SK-N-SH treated with all-trans-retinoic acid at 6 μM for 48 hours (cell line): ENCODE measurements at regions not wholly inside any gene's neighbourhood (a gene's known extent, or its start where the extent isn't known, plus 50 kb on each side); places are given as distances from the start of the nearest gene placed in this dataset.

Experiments
- ATAC-seq: fragments of 200-7000 bp; cut with Tn5 transposase; 3 replicates; pipeline ENCODE4 v1.9.1; 2020; ENCODE audit warnings: mild to moderate bottlenecking, moderate library complexity
- ARNTL ChIP-seq: fragments of 450-650 bp; formaldehyde crosslinking; IDR thresholded peaks from 2 replicates; pipeline ENCODE4 v1.5.0; 2020; ENCODE audit warnings: low read depth, mild to moderate bottlenecking, moderate library complexity, borderline replicate concordance
- BACH2 ChIP-seq: fragments of 250-450 bp; sonication (Bioruptor Pico); IDR thresholded peaks from 2 replicates; pipeline ENCODE4 v1.9.0; 2021; ENCODE audit warnings: mild to moderate bottlenecking, borderline replicate concordance
- CSDC2 ChIP-seq: fragments of 250-450 bp; sonication (Bioruptor Pico); IDR thresholded peaks from 2 replicates; pipeline ENCODE4 v1.5.0; 2020; ENCODE audit warnings: mild to moderate bottlenecking, moderate library complexity
- CSRNP3 ChIP-seq: fragments of 250-450 bp; sonication (Bioruptor Pico); IDR thresholded peaks from 2 replicates; pipeline ENCODE4 v1.5.1; 2021; ENCODE audit warnings: mild to moderate bottlenecking, moderate library complexity
- ESRRG ChIP-seq: fragments of 250-450 bp; sonication (Bioruptor Pico); IDR thresholded peaks from 2 replicates; pipeline ENCODE4 v1.6.1; 2021; ENCODE audit warnings: mild to moderate bottlenecking
- GLIS3 ChIP-seq: fragments of 250-450 bp; sonication (Bioruptor Pico); IDR thresholded peaks from 2 replicates; pipeline ENCODE4 v1.5.0; 2020; ENCODE audit warnings: mild to moderate bottlenecking, moderate library complexity
- ISL1 ChIP-seq: fragments of 250-450 bp; sonication (Bioruptor Pico); IDR thresholded peaks from 2 replicates; pipeline ENCODE4 v2.1.2; 2022; ENCODE audit warnings: mild to moderate bottlenecking, moderate library complexity
- OSR1 ChIP-seq: fragments of 250-450 bp; sonication (Bioruptor Pico); IDR thresholded peaks from 2 replicates; pipeline ENCODE4 v1.8.0; 2022; ENCODE audit warnings: moderate library complexity, mild to moderate bottlenecking, inconsistent platforms
- POU6F1 ChIP-seq: fragments of 250-450 bp; sonication (Bioruptor Pico); IDR thresholded peaks from 2 replicates; pipeline ENCODE4 v1.8.0; 2021; ENCODE audit warnings: low read depth, mild to moderate bottlenecking, moderate library complexity, borderline replicate concordance
- PPARA ChIP-seq: fragments of 250-450 bp; sonication (Bioruptor Pico); IDR thresholded peaks from 2 replicates; pipeline ENCODE4 v1.5.0; 2020; ENCODE audit warnings: mild to moderate bottlenecking, borderline replicate concordance
- SNAI2 ChIP-seq: fragments of 250-450 bp; sonication (Bioruptor Pico); IDR thresholded peaks from 2 replicates; pipeline ENCODE4 v1.5.0; 2020; ENCODE audit warnings: mild to moderate bottlenecking, moderate library complexity
- TCF4 ChIP-seq: fragments of 250-450 bp; sonication (Bioruptor Pico); IDR thresholded peaks from 2 replicates; pipeline ENCODE4 v1.8.0; 2021; ENCODE audit warnings: mild to moderate bottlenecking, moderate library complexity, borderline replicate concordance
- TOX ChIP-seq: fragments of 250-450 bp; sonication (Bioruptor Pico); IDR thresholded peaks from 2 replicates; pipeline ENCODE4 v1.8.0; 2021; ENCODE audit warnings: mild to moderate bottlenecking, moderate library complexity, borderline replicate concordance
- TSHZ2 ChIP-seq: fragments of 250-450 bp; sonication (Bioruptor Pico); IDR thresholded peaks from 2 replicates; pipeline ENCODE4 v1.5.0; 2020; ENCODE audit warnings: mild to moderate bottlenecking, moderate library complexity
- ZC3H10 ChIP-seq: fragments of 250-450 bp; sonication (Bioruptor Pico); IDR thresholded peaks from 2 replicates; pipeline ENCODE4 v1.5.1; 2021; ENCODE audit warnings: mild to moderate bottlenecking, moderate library complexity
- ZFP30 ChIP-seq: fragments of 450-650 bp; formaldehyde crosslinking; IDR thresholded peaks from 2 replicates; pipeline ENCODE4 v1.5.0; 2022; ENCODE audit warnings: mild to moderate bottlenecking, moderate library complexity
- ZNF565 ChIP-seq: fragments of 450-650 bp; formaldehyde crosslinking; conservative IDR thresholded peaks from 2 replicates; pipeline ENCODE4 v1.5.0; 2020; ENCODE audit warnings: low read depth, mild to moderate bottlenecking, moderate library complexity
- ZNF70 ChIP-seq: fragments of 450-650 bp; formaldehyde crosslinking; IDR thresholded peaks from 2 replicates; pipeline ENCODE4 v1.5.0; 2020; ENCODE audit warnings: mild to moderate bottlenecking, moderate library complexity
- ZNF8 ChIP-seq: fragments of 450-650 bp; formaldehyde crosslinking; IDR thresholded peaks from 2 replicates; pipeline ENCODE4 v1.5.0; 2020; ENCODE audit warnings: mild to moderate bottlenecking, moderate library complexity
- TF ChIP-seq, protein P1 (sequence below): fragments of 250-450 bp; sonication (Bioruptor Pico); IDR thresholded peaks from 2 replicates; pipeline ENCODE4 v1.8.0; 2020; ENCODE audit warnings: mild to moderate bottlenecking, moderate library complexity, borderline replicate concordance

GRCh38 chr12:9389796-9390195 lies 181.6 kb upstream of the PZP start:
- TF ChIP-seq CSDC2 (CRISPR knock-in tag) (no peak), ZC3H10 (CRISPR knock-in tag) (no peak), ARNTL (no peak), POU6F1 (CRISPR knock-in tag) (no peak), ESRRG (CRISPR knock-in tag) (no peak), TCF4 (CRISPR knock-in tag) (no peak), SNAI2 (CRISPR knock-in tag) (no peak), GLIS3 (CRISPR knock-in tag) (no peak), ZNF565 (CRISPR knock-in tag) (no peak), PPARA (CRISPR knock-in tag) (no peak), TOX (no peak), ZFP30 (CRISPR knock-in tag) (no peak), ZNF70 (CRISPR knock-in tag) (no peak)
- ATAC-seq: no peak

DNA sequence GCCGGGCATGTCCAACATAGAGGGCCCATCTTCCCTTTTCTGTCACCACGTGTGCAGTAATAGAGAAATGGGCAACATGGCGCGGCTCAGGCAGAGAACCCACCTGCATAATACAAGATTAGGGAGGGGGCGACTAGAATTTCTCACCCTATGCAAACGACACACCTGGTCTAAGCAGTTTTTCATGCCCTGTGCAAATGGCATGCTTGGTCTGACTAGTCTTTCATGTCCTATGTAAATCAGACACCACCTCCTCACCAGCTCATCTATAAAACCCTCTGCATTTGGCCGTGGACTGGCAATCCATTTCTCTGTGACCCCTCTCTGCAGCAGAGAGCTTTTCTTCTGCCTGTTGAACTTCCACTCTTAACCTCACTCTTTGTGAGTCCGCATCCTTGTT lies 180.2 kb upstream of the PZP start:
- no peak for TF ChIP-seq ISL1 (CRISPR knock-in tag)
- no peak for TF ChIP-seq POU6F1 (CRISPR knock-in tag)
- no peak for TF ChIP-seq TCF4 (CRISPR knock-in tag)
- no peak for TF ChIP-seq GLIS3 (CRISPR knock-in tag)
- TF ChIP-seq TOX: no peak
- TF ChIP-seq PPARA (CRISPR knock-in tag): no peak
- no peak for TF ChIP-seq ZFP30 (CRISPR knock-in tag)
- ATAC-seq: no peak

- ATAC-seq: no peak
- TF ChIP-seq CSRNP3 (CRISPR knock-in tag) (no peak), ZNF70 (CRISPR knock-in tag) (no peak), TOX (no peak), BACH2 (CRISPR knock-in tag) (no peak), SNAI2 (CRISPR knock-in tag) (no peak), CSDC2 (CRISPR knock-in tag) (no peak), TSHZ2 (no peak), ARNTL (no peak), ESRRG (CRISPR knock-in tag) (no peak)
Observed at GRCh38 chr12:9387450-9387849, 179.3 kb upstream of the PZP start.

DNA sequence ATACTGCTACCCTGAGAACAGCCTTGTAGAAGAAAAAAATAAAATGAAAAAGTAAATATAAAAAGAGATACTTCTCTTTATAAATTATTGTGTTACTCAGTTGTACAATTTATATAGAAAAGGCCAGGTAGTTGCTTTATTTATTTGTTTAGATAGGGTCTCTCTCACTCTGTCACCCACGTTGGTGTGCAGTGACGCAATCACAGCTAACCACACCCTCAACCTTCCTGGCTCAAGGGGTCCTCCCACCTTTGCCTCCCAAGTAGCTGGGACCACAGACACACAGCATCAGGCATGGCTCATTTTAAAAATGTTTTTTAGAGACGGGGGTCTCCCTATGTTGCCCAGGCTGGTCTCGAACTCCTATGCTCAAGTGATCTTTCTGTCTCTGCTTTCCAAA lies 175.4 kb upstream of the PZP start:
- ATAC-seq: no peak
- TF ChIP-seq TSHZ2: no peak
- no peak for TF ChIP-seq GLIS3 (CRISPR knock-in tag)
- no peak for TF ChIP-seq ZNF70 (CRISPR knock-in tag)
- TF ChIP-seq BACH2 (CRISPR knock-in tag): no peak
- TF ChIP-seq ESRRG (CRISPR knock-in tag): no peak
- TF ChIP-seq TCF4 (CRISPR knock-in tag): no peak
- no peak for TF ChIP-seq ARNTL
- no peak for TF ChIP-seq POU6F1 (CRISPR knock-in tag)
- no peak for TF ChIP-seq OSR1 (CRISPR knock-in tag)
- TF ChIP-seq SNAI2 (CRISPR knock-in tag): no peak
- TF ChIP-seq ZNF565 (CRISPR knock-in tag): no peak
- TF ChIP-seq, protein P1, sequence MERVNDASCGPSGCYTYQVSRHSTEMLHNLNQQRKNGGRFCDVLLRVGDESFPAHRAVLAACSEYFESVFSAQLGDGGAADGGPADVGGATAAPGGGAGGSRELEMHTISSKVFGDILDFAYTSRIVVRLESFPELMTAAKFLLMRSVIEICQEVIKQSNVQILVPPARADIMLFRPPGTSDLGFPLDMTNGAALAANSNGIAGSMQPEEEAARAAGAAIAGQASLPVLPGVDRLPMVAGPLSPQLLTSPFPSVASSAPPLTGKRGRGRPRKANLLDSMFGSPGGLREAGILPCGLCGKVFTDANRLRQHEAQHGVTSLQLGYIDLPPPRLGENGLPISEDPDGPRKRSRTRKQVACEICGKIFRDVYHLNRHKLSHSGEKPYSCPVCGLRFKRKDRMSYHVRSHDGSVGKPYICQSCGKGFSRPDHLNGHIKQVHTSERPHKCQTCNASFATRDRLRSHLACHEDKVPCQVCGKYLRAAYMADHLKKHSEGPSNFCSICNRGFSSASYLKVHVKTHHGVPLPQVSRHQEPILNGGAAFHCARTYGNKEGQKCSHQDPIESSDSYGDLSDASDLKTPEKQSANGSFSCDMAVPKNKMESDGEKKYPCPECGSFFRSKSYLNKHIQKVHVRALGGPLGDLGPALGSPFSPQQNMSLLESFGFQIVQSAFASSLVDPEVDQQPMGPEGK (CRISPR knock-in tag): no peak
- no peak for TF ChIP-seq ZNF8 (CRISPR knock-in tag)
- TF ChIP-seq TOX: no peak
